Neuron (in vitro differentiated cells): ENCODE measurements at regions not wholly inside any gene's neighbourhood (a gene's known extent, or its start where the extent isn't known, plus 50 kb on each side); places are given as distances from the start of the nearest gene placed in this dataset.
"Not testable (repeated sequence)": the region's sequence is repeated elsewhere in the genome, so short reads cannot be mapped to it uniquely, and the experiment has no call there.

Source experiments
- H2AFZ ChIP-seq: one replicate; pipeline ENCODE4 v1.6.1; 2013; ENCODE audit warnings: low read depth, mild to moderate bottlenecking, inconsistent platforms, low read length, moderate library complexity
- H3K27me3 ChIP-seq: one replicate; pipeline ENCODE4 v1.6.1; 2013; ENCODE audit warnings: low read length; ENCODE audit not compliant: insufficient read depth
- H3K36me3 ChIP-seq: one replicate; pipeline ENCODE4 v1.6.1; 2013; ENCODE audit warnings: low read length; ENCODE audit not compliant: insufficient read depth
- H3K4me1 ChIP-seq: one replicate; pipeline ENCODE4 v1.6.1; 2013; ENCODE audit warnings: low read length; ENCODE audit not compliant: insufficient read depth
- H3K4me3 ChIP-seq: 2 replicates; pipeline ENCODE4 v1.5.1; 2013; ENCODE audit warnings: mild to moderate bottlenecking, low read length, moderate library complexity
- H3K9me3 ChIP-seq: one replicate; pipeline ENCODE4 v1.6.1; 2013; ENCODE audit warnings: low read length

DNA sequence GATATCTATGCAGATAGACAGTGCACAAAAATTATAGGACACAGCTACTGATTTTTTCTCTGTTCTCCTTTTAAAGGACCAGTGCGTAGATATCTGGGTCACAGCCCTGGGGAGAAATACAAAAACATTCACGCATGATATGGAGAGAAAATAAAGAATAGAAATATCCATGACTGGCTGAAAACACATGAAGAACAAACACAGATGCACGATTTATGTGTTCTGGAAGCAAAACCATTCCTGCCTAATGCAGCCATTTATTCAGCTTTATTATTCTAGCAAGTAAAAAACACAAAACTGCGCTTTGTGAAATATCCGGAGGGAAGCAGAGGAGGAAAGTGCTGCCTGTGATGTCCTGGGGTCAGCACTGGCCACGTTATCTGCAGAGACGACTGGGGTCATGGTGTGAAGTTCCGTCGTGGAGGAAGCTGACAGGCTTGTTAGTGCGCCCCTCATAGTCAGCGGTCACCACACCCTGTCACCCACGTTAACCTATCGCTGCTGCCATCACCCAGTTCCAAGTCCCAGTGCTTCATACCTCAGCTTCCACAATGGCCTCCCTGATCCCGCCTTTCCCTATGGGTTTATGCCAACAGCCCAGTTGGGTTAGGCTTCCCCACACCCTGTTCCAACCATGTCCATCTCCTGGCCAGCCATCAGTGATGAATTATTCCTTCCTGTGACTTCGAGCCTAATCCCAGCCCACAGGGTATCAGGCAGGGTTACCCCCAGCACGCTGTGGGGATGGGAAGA is 86.6 kb upstream of the RPS6KA2 start:
- H3K4me1 ChIP-seq = no peaks in the 10 kb centered on the region
- no peak overlapping the region for H3K4me3 ChIP-seq
- peaks cover 3% of the 10 kb centered on the region for H3K9me3 ChIP-seq
- no peaks in the 10 kb centered on the region for H3K27me3 ChIP-seq
- H3K36me3 ChIP-seq = no peaks in the 10 kb centered on the region
- no peak overlapping the region for H2AFZ ChIP-seq

DNA sequence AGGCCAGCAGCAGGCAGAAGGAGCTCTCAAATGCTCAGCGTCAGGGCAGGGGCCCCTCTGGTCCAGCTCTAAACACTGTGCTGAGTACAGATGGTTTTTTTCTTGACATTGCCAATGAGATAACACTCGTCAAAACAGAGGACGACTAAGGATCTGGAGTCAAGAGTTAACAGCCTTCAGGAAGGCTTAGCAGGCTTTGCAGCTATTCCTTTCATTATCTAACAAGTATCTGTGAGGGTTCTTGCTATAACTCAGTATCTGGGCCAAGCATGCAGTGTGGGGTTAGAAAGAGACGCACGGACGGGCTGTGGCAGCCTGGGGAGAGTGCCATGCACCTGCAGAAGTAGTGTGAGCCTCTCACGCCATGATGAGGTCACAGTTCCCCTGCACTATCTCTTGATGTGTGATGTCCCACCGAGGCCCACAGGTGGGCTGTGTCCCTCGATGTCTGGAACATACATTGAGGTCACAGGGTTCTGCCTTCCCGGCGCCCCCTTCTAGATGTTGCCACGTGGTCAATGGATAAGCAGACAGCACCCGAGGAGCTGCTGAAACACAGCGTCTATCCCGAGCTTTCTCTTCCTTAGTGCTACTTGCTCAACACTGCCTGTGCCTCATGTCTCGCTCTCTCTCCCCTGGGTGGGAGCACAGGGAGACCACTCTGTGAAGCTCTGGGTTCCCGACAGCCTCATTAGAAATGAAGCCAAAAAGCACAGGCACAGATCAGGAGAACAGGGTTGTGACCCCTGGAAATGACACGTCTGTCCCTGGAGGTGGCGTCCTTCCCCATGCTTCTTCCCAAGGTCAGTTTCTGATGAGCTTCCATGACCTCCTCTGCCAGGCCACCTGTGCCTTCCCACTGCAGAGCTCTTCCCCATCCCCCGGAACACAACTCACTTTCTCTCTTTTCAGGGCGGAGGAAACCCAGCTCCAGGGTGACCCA is 85.5 kb upstream of the RPS6KA2 start:
- Histone ChIP-seq H3K9me3 (peaks cover 3% of the 10 kb centered on the region), H2AFZ (no peak overlapping the region), H3K4me3 (no peak overlapping the region), H3K27me3 (no peaks in the 10 kb centered on the region), H3K36me3 (no peaks in the 10 kb centered on the region), H3K4me1 (no peaks in the 10 kb centered on the region)

DNA sequence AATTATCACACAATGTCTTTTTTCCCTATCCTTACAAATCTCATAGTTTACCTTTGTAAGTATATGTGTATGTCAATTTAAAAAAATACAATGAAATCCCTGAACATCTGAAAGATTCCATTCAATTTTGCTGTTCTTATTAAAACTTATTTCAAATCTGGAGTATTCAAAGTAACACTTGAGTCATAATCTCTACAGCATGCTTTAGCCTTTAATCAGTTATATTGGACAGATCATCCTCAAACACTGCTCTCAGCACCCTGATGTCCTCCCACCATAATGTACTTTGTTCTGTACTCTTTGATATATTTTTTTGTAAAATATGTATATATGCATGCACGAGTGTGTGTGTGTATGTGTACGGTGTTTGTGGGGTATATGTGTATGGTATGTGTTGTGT is 83.0 kb upstream of the RPS6KA2 start:
- H2AFZ ChIP-seq = no peak overlapping the region
- H3K27me3 ChIP-seq = no peaks in the 10 kb centered on the region
- no peaks in the 10 kb centered on the region for H3K4me1 ChIP-seq
- H3K36me3 ChIP-seq = no peaks in the 10 kb centered on the region
- H3K4me3 ChIP-seq = no peak overlapping the region
- H3K9me3 ChIP-seq = peaks cover 3% of the 10 kb centered on the region

DNA sequence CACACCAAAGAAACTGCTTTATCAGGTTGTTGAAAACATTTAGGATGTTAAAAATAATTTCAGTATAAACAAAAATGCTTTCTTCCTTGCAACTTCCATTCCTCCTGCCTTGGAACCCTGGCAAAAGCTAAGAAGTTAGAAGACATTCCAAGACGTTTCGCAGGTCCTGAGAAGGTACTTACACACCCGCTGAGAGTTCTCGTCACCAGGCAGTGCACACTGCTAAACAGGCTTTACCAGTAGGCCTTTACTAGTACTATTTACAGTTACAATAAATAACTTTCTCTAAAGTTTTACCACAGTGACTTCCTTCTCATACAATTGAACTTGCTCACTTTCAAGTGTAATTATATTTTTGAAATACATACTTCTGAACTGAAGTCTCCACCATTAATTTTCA is 81.4 kb upstream of the RPS6KA2 start:
- Histone ChIP-seq H2AFZ (no peak overlapping the region), H3K9me3 (peaks cover 3% of the 10 kb centered on the region)

DNA sequence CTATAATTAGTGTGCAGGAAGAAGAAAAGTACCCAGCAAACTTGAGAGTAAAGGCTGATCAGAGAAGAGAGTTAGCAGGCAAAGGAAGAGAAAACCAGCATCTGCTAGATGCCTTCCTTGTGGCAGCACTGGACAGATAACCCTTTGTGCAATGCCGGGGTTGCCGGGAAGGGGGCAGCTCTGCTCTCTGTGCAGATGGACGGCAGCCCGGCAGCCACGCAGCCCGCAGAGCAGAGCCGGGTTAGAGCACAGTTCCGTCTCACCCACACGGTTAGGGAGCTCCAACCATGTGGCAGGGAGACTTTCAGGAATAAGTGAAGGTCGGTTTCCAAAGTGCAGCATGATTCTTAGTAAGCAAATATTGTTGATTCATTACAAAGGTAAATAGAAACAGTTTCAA is 80.0 kb upstream of the RPS6KA2 start:
- Histone ChIP-seq H3K36me3 (no peaks in the 10 kb centered on the region), H2AFZ (no peak overlapping the region), H3K27me3 (no peaks in the 10 kb centered on the region), H3K4me1 (no peaks in the 10 kb centered on the region), H3K4me3 (no peak overlapping the region), H3K9me3 (peaks cover 3% of the 10 kb centered on the region)

More for the DNA sequence above, 81.4 kb upstream of the RPS6KA2 start:
- H3K27me3 ChIP-seq = no peaks in the 10 kb centered on the region
- no peaks in the 10 kb centered on the region for H3K36me3 ChIP-seq
- H3K4me1 ChIP-seq = no peaks in the 10 kb centered on the region
- H3K4me3 ChIP-seq = no peak overlapping the region

DNA sequence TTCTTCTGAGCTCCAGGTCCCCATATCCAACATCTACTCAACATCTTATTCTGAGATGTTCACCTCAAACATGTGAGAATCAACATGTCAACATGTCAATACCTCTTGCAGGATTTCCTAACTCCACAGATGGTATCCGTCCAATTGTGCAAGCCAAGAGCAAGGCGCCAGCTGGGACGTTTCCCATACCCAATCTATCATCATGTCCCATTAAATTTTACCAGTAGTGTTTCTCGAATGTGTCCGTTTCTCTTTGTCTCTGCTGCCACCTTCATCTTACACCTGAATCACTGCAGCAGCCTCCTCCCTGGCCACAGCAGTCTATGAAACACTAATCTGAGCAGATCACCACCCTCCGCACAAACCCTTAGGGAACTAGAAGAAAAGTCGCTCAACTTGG is 78.0 kb upstream of the RPS6KA2 start:
- Histone ChIP-seq H2AFZ (no peak overlapping the region), H3K36me3 (no peaks in the 10 kb centered on the region), H3K4me3 (no peak overlapping the region), H3K27me3 (no peaks in the 10 kb centered on the region), H3K4me1 (no peaks in the 10 kb centered on the region), H3K9me3 (no peaks in the 10 kb centered on the region)

DNA sequence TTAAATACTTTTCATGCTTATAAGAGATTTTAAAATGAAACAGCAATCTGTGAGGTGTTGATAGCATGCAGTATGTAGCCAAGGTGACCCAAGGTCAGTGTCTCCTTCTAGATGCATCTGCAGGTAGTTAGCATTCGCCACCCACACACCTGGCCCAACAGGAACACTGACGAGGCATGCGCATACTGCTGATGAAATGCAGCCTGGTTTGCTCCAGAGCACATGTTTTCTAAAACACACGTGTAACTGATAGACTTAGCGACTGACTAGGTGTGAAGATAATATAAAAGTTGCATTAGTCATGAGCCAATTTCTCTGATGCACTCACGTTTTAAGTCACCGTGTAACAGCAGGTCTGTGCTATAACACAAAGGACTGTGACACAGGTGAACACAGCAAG is 77.1 kb upstream of the RPS6KA2 start:
- no peaks in the 10 kb centered on the region for H3K36me3 ChIP-seq
- peaks cover 4% of the 10 kb centered on the region for H3K4me1 ChIP-seq
- H3K9me3 ChIP-seq = no peaks in the 10 kb centered on the region
- no peaks in the 10 kb centered on the region for H3K27me3 ChIP-seq
- H3K4me3 ChIP-seq = no peak overlapping the region
- H2AFZ ChIP-seq = no peak overlapping the region

DNA sequence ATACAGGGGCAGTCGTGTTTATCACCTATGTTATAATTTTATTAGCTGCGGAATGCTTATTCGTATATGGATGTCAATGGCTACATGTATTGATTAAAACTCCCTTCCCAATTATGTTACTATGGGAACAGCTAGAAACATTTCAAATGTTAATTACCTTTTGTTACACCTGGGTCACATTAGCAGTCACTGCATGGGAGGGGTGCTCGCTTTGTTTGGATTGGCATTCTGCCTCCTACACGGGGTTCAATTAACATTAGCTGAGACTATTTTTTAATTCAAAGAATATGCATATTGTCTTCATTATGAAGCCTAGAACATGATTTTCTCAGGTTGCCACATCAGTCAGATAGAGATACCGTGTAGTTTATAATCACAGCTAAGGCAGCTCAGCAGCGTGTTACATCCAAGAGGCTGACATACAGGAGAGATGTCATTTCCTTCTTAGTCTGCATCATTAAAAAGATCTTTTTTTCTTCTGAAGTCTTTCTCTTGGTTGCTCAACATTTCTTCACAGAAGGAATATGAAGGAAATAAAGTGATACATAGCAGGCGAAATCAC is 76.2 kb upstream of the RPS6KA2 start:
- Histone ChIP-seq H2AFZ (no peak overlapping the region), H3K4me3 (no peak overlapping the region), H3K4me1 (peaks cover 4% of the 10 kb centered on the region), H3K36me3 (no peaks in the 10 kb centered on the region), H3K9me3 (no peaks in the 10 kb centered on the region), H3K27me3 (no peaks in the 10 kb centered on the region)

DNA sequence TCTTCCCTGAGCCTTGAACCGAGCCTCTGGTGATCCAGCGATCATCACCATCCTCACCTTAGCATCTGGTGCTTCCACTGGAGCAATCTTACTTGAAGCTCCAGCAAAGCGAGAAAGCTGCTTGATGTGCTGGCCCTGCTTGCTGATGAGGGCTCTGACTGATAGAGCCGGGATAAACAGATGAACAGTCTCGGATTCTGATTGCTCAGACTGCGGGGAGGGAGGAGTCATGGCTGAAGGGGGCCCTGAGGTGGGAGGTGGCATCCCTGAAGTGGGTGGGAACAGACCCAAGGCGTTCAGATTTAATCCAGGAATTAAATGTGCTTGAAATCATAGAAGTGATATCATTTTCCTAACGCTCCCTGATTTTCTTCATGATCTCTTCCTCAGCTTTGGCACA is 74.4 kb upstream of the RPS6KA2 start:
- H3K27me3 ChIP-seq, H2AFZ ChIP-seq, H3K4me1 ChIP-seq, H3K4me3 ChIP-seq, H3K36me3 ChIP-seq, H3K9me3 ChIP-seq: not testable (repeated sequence)

DNA sequence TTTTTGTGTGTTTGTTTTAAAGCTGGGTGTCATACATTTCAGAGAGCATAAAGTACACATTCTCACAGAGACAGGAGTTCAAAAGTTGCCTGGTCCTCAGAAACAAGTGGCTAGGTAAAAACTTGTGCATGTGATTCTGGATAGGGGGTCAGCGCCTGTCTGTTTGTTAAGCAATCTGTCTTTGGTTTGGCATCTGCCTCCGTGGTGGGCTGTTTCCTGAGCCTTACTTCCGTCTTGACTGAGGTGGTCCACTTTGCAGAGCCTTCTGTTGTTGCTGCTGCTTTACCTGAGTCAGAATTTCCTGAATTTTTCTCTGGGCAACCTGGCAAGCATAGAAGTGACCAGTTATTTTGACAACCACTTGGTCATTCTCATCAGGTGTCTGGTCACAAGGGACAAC is 73.8 kb upstream of the RPS6KA2 start:
- not testable (repeated sequence) for H3K4me3 ChIP-seq, H3K27me3 ChIP-seq, H3K4me1 ChIP-seq

DNA sequence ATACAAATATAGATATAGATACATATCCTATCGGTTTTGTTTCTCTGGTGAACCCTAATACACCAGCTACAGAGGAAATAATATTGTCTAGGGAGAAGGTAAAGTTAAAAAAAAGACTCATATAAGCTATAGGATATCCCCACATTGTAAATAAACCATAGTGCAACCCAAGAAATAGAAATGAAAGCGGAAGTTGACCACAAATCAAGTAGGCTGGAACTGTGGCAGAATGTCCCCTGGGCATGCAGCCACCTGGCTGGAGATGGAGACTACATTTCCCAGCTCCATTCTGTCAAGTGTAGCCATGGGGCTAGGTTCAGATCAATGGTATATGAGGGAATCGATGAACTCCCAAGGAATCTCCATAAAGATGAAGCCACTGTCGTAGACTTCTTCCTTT is 70.1 kb upstream of the RPS6KA2 start:
- Histone ChIP-seq H3K4me3 (no peak overlapping the region), H3K36me3 (no peaks in the 10 kb centered on the region), H3K27me3 (no peaks in the 10 kb centered on the region), H2AFZ (no peak overlapping the region), H3K4me1 (peaks cover 4% of the 10 kb centered on the region), H3K9me3 (no peaks in the 10 kb centered on the region)

More for the DNA sequence above, 73.8 kb upstream of the RPS6KA2 start:
- not testable (repeated sequence) for H2AFZ ChIP-seq, H3K36me3 ChIP-seq, H3K9me3 ChIP-seq

DNA sequence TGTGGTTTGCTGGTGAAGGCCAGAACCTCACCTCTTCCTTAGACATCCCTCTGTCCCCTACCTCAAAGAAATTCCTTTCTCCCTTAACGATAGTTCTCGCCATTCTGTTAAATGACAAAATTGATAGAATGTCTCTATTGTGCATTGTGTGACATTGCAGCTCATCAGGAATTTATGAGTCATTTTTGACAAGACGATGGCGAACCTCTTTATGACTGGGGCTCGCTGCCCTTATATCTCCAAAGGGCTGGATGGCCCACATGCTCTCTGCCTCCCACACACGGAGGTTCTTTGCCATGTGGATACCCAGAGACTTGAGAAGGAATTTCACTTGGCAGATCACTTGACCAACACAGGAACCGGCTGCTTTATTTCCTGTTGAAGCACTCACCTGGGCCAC is 66.8 kb upstream of the RPS6KA2 start:
- H3K4me3 ChIP-seq = no peak overlapping the region
- H2AFZ ChIP-seq = no peak overlapping the region
- no peaks in the 10 kb centered on the region for H3K4me1 ChIP-seq
- H3K36me3 ChIP-seq = no peaks in the 10 kb centered on the region
- no peaks in the 10 kb centered on the region for H3K9me3 ChIP-seq
- no peaks in the 10 kb centered on the region for H3K27me3 ChIP-seq

DNA sequence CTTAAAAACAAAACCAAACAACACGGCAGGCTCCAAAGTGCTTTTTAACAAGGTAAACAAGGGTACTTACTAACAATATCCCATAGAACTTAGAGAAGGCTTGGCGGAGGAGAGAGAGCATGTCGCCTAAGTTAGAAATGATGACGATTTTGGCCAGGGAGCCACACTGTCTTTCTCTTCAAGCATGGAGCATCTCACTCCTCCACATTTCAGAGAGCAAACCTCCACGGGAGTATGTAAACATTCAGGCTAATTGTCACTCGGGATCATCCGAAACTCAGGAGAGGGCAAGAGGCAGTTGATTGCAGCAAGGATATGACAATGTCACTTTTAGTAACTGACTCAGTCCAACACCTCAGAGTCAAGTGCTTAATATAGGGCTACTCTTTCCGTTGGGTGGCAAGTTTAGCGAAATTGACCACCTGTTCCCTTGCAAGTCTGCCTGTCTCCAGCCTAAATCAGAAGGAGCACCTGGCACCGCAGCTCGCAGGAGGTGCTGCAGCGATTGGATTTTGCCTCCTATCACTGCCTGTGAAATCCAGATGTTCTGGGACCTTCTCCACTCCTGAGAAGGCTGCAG is 65.8 kb upstream of the RPS6KA2 start:
- Histone ChIP-seq H3K36me3 (no peaks in the 10 kb centered on the region), H3K27me3 (no peaks in the 10 kb centered on the region), H3K9me3 (no peaks in the 10 kb centered on the region), H3K4me1 (peaks cover 6% of the 10 kb centered on the region), H2AFZ (no peak overlapping the region), H3K4me3 (no peak overlapping the region)
